ENCODE measurements at regions not wholly inside any gene's neighbourhood (a gene's known extent, or its start where the extent isn't known, plus 50 kb on each side); places are given as distances from the start of the nearest gene placed in this dataset.

DNA sequence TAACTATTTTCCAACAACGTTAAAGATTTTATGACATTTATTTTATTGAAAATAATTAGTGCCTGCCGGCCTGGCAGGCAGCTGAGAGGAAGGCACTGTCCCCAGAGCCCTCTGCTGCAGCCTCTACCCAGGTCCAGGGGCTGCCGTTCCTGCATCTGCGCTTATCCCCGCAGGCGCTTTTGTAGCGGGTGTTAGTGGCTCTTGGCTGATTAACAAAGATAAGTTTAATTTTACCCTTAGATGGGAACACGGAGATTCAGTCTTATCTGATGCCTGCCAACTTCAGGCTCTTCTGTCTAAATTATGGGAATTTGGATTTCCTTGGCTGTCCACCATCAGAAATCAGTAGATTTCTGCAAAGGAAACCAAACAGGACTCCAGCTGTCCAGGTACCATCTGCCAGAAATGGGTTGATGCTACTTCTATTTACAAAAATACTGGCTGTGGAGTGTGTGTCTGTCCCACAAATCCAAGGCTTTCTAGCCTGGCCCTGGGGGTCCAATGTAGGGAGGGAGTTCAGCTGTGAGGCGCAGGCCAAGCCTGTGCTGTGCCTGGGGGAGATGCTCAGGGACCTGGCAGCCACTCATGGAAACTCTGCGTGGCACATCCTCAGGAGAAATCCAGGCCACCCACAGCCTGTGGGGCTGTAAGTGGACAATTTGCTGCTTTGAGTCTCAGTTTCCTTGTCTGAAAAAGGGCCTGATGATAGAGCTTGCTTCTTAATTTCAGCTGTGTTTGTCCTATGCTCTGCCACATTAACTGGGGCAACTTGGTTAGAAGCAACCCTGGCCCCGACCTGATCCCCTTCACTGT is 62.0 kb upstream of the IGFBP3 start:
- TF ChIP-seq, protein P1, sequence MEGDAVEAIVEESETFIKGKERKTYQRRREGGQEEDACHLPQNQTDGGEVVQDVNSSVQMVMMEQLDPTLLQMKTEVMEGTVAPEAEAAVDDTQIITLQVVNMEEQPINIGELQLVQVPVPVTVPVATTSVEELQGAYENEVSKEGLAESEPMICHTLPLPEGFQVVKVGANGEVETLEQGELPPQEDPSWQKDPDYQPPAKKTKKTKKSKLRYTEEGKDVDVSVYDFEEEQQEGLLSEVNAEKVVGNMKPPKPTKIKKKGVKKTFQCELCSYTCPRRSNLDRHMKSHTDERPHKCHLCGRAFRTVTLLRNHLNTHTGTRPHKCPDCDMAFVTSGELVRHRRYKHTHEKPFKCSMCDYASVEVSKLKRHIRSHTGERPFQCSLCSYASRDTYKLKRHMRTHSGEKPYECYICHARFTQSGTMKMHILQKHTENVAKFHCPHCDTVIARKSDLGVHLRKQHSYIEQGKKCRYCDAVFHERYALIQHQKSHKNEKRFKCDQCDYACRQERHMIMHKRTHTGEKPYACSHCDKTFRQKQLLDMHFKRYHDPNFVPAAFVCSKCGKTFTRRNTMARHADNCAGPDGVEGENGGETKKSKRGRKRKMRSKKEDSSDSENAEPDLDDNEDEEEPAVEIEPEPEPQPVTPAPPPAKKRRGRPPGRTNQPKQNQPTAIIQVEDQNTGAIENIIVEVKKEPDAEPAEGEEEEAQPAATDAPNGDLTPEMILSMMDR (IDR thresholded peaks at IDR 0.05) = no peak

DNA sequence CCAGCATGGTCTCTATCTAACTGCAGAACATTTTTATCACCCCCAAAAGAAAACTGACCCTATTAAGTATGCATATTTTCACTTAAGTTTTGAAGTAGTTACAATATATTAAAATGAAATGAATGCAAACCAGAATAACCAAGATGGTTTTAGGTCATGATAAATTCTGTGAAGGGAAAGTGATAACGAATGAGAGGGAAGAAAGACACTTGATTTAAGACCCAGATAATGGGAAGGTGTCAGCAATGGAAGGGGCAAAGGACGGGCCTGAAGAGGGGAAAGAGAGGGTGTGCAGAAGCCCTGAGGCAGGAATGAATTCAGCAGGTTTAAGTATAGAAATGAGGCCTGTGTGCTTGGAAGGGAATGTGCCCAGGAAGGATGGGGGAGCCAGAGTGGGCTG is 61.1 kb upstream of the IGFBP3 start:
- DNase-seq (ENCODE audit: low spot score) = no peak
- no peak overlapping the region for H3K27ac ChIP-seq
- TF ChIP-seq, protein P1 (IDR thresholded peaks at IDR 0.05) = no peak
- no peak overlapping the region for H3K4me3 ChIP-seq

More for the DNA sequence above, 62.0 kb upstream of the IGFBP3 start:
- Histone ChIP-seq H3K27ac (peak overlapping the region; percentile 69 to 74), H3K4me3 (no peak overlapping the region)
- DNase-seq (ENCODE audit: low spot score) = peak; percentile 68

DNA sequence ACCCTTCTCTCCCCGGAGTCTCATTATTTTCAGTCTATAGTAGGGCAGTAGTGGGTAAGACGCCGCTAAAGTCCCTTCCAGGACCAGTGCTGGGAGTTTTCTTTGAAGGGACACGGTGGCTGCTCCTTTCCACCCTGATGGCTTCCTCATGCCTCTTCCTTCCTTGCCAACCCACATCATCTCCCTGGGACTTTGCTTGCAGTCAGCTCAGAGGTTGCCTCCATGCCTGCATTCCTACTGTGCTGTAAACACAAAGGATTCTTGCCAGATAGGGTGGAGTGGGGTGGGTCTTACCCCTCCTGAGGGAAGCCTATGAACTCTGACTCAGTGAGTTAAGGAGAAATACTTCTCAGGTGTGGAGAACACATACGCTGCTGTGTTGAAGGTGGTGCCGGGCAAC is 59.9 kb upstream of the IGFBP3 start:
- no peak for DNase-seq (ENCODE audit: low spot score)
- TF ChIP-seq, protein P1 (IDR thresholded peaks at IDR 0.05) = no peak
- H3K4me3 ChIP-seq = no peak overlapping the region
- peak overlapping the region in 1 of 2 donors; percentile 52 for H3K27ac ChIP-seq

DNA sequence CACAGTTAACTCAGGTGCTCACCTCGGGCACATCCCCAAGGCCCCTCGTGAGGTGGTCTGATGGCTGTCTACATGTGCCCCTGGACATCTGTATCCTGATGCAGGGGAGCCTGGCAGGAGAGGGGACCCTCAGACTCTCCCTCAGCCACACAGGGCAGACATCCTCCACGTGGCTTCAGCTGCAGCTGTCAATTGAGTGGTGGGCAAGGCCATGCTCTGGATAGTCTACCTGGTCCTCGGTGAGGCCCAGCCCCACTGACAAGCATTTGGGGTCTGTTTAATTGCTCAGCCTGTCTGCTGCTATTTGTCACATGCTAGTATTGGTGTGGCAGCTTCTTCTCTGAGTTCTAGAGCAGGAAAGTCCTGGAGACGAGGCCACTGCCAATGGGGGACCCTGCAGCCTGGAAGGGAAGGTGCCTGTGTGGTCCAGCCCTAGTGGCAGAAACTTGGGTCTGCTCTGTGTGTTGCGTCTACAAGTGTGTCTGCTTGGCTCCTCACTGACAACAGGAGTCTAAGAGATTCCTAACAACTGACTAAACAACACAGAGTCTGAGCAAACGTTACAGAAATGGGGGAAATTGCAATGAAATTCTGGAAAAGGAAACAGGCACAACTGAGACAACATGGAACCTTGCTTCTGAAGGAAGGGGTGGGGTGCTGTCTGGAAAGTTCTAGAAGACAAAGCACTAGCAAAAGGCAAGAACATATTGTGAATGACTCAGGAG is 59.3 kb upstream of the IGFBP3 start:
- Histone ChIP-seq H3K4me3 (no peak overlapping the region), H3K27ac (peak overlapping the region in 1 of 2 donors; percentile 82)
- TF ChIP-seq, protein P1 (IDR thresholded peaks at IDR 0.05) = no peak
- peak; percentile 50 for DNase-seq (ENCODE audit: low spot score)

DNA sequence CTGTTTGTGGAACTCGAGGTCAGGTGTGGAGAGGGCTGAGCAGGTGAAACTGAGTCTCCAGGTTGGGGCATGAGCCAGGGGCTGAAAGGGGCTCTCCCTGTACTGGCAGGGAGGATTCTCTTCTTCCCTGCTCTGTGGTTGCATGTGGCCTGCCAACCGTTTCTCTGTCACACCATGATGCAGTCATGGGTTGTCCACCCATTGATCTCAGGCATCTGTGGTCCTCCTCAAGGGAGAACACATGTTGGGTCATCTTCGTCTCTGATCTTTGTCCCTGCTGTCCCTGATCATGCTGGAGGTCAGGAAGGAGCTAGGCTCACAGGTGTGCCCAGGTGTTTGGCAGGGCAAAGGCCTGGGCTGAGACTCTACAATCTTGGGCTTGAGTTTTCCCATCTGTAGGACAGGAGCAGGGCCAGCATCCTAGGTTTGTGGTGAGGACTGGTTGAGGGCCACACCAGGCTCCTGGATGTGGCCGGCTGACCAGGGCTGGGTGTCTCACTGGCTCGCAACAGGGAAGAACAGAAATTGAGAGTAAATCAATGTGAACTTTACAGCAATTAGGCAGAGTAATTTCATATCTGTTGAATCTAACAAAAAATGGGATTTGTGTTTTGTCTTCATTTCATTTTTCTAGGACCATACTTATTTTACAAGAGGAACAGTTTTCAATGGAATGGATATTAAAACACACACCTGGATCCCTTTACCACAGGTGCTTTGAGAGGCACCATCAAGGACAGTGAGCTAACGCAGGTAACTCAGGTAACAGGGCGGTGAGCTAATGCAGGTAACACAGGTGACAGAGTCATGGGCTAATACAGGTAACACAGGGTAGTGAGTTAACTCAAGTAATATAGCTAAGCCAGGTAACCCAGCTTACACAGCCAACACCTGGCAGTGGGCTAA is 58.5 kb upstream of the IGFBP3 start:
- Histone ChIP-seq H3K4me3 (no peak overlapping the region), H3K27ac (peak overlapping the region; percentile 51 to 82)
- TF ChIP-seq, protein P1 (IDR thresholded peaks at IDR 0.05) = no peak
- DNase-seq (ENCODE audit: low spot score) = no peak

DNA sequence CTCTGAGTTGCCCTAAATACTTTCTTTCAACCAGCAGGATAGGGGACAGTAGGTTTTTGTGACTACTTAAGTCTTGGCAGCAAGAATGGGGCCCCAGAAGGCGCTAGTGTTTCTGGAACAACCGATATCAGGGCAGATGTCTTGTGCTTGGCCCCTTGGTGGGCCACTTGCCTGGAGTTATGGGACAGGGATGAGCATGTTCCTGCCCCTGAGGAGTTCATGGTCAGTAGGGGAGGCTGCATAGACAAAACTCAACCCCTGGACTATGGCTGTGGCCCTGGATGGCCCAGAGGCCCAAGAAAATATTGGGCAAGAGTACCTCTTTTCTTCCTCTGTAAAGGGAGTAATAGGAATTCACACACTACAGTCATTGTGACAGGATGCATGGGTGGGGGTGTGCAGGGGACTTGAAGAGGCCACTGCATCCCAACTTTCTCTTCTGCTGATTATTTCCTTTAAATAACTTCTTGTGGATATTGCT is 57.7 kb upstream of the IGFBP3 start:
- TF ChIP-seq, protein P1 (IDR thresholded peaks at IDR 0.05) = no peak
- H3K4me3 ChIP-seq = peak overlapping the region; percentile 29
- H3K27ac ChIP-seq = peak overlapping the region; percentile 51 to 82
- DNase-seq (ENCODE audit: low spot score) = peak; percentile 67
